HepG2 (cell line): ENCODE measurements at regions not wholly inside any gene's neighbourhood (a gene's known extent, or its start where the extent isn't known, plus 50 kb on each side); places are given as distances from the start of the nearest gene placed in this dataset.

Source experiments
- ATAC-seq: fragments of 200-7000 bp; cut with Tn5 transposase; 3 replicates; pipeline ENCODE4 v1.9.1; 2020; ENCODE audit warnings: mild to moderate bottlenecking, moderate library complexity
- BruUV-seq: library from RNA; stranded (reverse); fragments of 400-500 nt; replicated peaks from 2 replicates; lab custom pipeline; 2021; lab: Mats Ljungman, UMichigan
- CTCF ChIA-PET: fragments of 300-600 bp; formaldehyde crosslinking; extraction: SDS; loops from one replicate; lab custom pipeline; 2021; ENCODE audit warnings: low total read pairs, inconsistent platforms, low intra/inter-chr PET ratio; lab: Yijun Ruan, JAX
- POLR2A ChIA-PET: fragments of 350-600 bp; sonication (Branson Sonifier 250); formaldehyde crosslinking; loops from one replicate; lab custom pipeline; 2020; ENCODE audit warnings: antibody characterized with exemption, inconsistent platforms; lab: Yijun Ruan, JAX
- DNase-seq: peaks from one replicate; pipeline ENCODE4 v3.0.0-alpha.2; 2015; ENCODE audit warnings: low spot score
- FAIRE-seq: peaks from 3 replicates; lab custom pipeline; 2011; peaks lifted over from hg19 to GRCh38; lab: Jason Lieb, UNC
- H2AFZ ChIP-seq: one replicate; pipeline ENCODE4 v1.6.1; 2011; ENCODE audit warnings: low read length, inconsistent platforms
- H3K27ac ChIP-seq: fragments of 300-600 bp; 3 replicates; pipeline ENCODE4 v1.8.0; 2011; ENCODE audit warnings: mixed run types, mild to moderate bottlenecking, mixed read lengths, low read length, inconsistent platforms; ENCODE audit not compliant: insufficient read depth; ENCODE audit errors: extremely low read length
- H3K27me3 ChIP-seq, 2 experiments: fragments of 200-600 bp in 1 of 2; 2 replicates in 1 of 2; 3 replicates in 1 of 2; pipeline versions ENCODE4 v1.6.0 to v1.8.0; 2011; ENCODE audit warnings: low read length in 2 of 2, mild to moderate bottlenecking in 2 of 2, moderate library complexity in 2 of 2, inconsistent platforms in 1 of 2; ENCODE audit not compliant: insufficient read depth in 2 of 2, control insufficient read depth in 1 of 2
- H3K36me3 ChIP-seq, 2 experiments: fragments of 200-600 bp in 1 of 2; replicated peaks in 1 of 2; 2 replicates in 1 of 2; 3 replicates in 1 of 2; pipeline versions ENCODE4 v1.5.1 to v1.8.0; 2011; ENCODE audit warnings: low read length in 2 of 2, inconsistent platforms in 1 of 2; ENCODE audit not compliant: insufficient read depth in 2 of 2, control insufficient read depth in 1 of 2
- H3K4me1 ChIP-seq: 2 replicates; pipeline ENCODE4 v1.5.1; 2012; ENCODE audit warnings: low read length, inconsistent platforms; ENCODE audit not compliant: insufficient read depth
- H3K4me2 ChIP-seq: 2 replicates; pipeline ENCODE4 v1.6.0; 2011; ENCODE audit warnings: low read depth, low read length, inconsistent platforms
- H3K4me3 ChIP-seq, 3 experiments: fragments of 200-600 bp in 1 of 3; sonication (generic), shearing (Covaris generic) in 1 of 3; replicated peaks in 1 of 3; 2 replicates each; pipeline ENCODE4 v1.5.1; 2011 to 2016; ENCODE audit warnings: low read length in 3 of 3, inconsistent platforms in 2 of 3, low read depth in 2 of 3, mild to moderate bottlenecking in 2 of 3, control low read depth in 1 of 3, mixed read lengths in 1 of 3; ENCODE audit not compliant: insufficient read depth in 1 of 3
- H3K79me2 ChIP-seq: one replicate; pipeline ENCODE4 v1.6.1; 2011; ENCODE audit warnings: low read length, inconsistent platforms; ENCODE audit not compliant: insufficient read depth
- H3K9ac ChIP-seq: 2 replicates; pipeline ENCODE4 v1.6.0; 2011; ENCODE audit warnings: mild to moderate bottlenecking, low read depth, low read length, inconsistent platforms; ENCODE audit not compliant: insufficient read depth
- H3K9me3 ChIP-seq: 2 replicates; pipeline ENCODE4 v1.5.1; 2012; ENCODE audit warnings: mild to moderate bottlenecking, low read length
- H4K20me1 ChIP-seq: 2 replicates; pipeline ENCODE4 v1.6.0; 2011; ENCODE audit warnings: inconsistent platforms, mild to moderate bottlenecking, low read length, moderate library complexity; ENCODE audit not compliant: insufficient read depth
- CBX5 ChIP-seq: sonication (generic); formaldehyde crosslinking; IDR thresholded peaks from 2 replicates; pipeline ENCODE4 v1.4.0; 2020; ENCODE audit warnings: missing genetic modification reagents, borderline replicate concordance
- KLF16 ChIP-seq, 2 experiments: sonication (generic) in 1 of 2; formaldehyde crosslinking in 1 of 2; IDR thresholded peaks; 2 replicates each; pipeline versions ENCODE4 v1.6.1 to v1.8.0; 2016 to 2023; ENCODE audit warnings: missing genetic modification reagents in 2 of 2, missing compliant biosample characterization in 1 of 2
- NCOA5 ChIP-seq: sonication (generic); formaldehyde crosslinking; IDR thresholded peaks from 2 replicates; pipeline ENCODE4 v1.4.0; 2020; ENCODE audit warnings: missing genetic modification reagents
- NFRKB ChIP-seq: fragments of 450-650 bp; IDR thresholded peaks from 2 replicates; pipeline ENCODE4 v1.6.1; 2017
- SAP130 ChIP-seq: IDR thresholded peaks from 2 replicates; pipeline ENCODE4 v1.6.1; 2016; ENCODE audit warnings: low read depth
- SMAD9 ChIP-seq: sonication (generic); formaldehyde crosslinking; IDR thresholded peaks from 2 replicates; pipeline ENCODE4 v1.5.1; 2020; ENCODE audit warnings: mild to moderate bottlenecking, missing genetic modification reagents
- TSC22D2 ChIP-seq: sonication (generic); formaldehyde crosslinking; IDR thresholded peaks from 2 replicates; pipeline ENCODE4 v1.5.1; 2020; ENCODE audit warnings: missing genetic modification reagents, mild to moderate bottlenecking, borderline replicate concordance
- ZNF280D ChIP-seq: sonication (generic); formaldehyde crosslinking; IDR thresholded peaks from 2 replicates; pipeline ENCODE4 v1.5.1; 2020; ENCODE audit warnings: mild to moderate bottlenecking, missing genetic modification reagents
- ZNF3 ChIP-seq: IDR thresholded peaks from 2 replicates; pipeline ENCODE4 v1.7.0; 2017; ENCODE audit warnings: inconsistent platforms
- ZNF567 ChIP-seq: sonication (generic); formaldehyde crosslinking; IDR thresholded peaks from 2 replicates; pipeline ENCODE4 v1.8.1; 2023; ENCODE audit warnings: mild to moderate bottlenecking, missing genetic modification reagents, borderline replicate concordance
- ZSCAN21 ChIP-seq: sonication (generic); formaldehyde crosslinking; IDR thresholded peaks from 2 replicates; pipeline ENCODE4 v1.8.0; 2022; ENCODE audit warnings: mild to moderate bottlenecking, missing genetic modification reagents, moderate library complexity, borderline replicate concordance
- WGBS: methylation state at CpG from one replicate; pipeline ENCODE4 v1.1.6; 2017; ENCODE audit warnings: low lambda C conversion rate; 5-methylcytosine and 5-hydroxymethylcytosine counted together
- in situ Hi-C: cut with HindIII; loops from 2 replicates; pipeline ENCODE4 v1.10.0; 2017; ENCODE audit warnings: low pct_unique_long_range_greater_than_20kb; ENCODE audit not compliant: extremely low pct_ligation_motif_present
- intact Hi-C: fragments of 100-400 bp; cut with micrococcal nuclease; formaldehyde crosslinking; loops from one replicate; pipeline ENCODE4 v1.10.0; 2022; ENCODE audit not compliant: unreplicated experiment
- TF ChIP-seq, protein P1 (sequence below): sonication (generic); formaldehyde crosslinking; IDR thresholded peaks from 2 replicates; pipeline ENCODE4 v1.9.0; 2022; ENCODE audit warnings: low read depth, missing genetic modification reagents
- TF ChIP-seq, protein P2 (sequence below): sonication (generic); formaldehyde crosslinking; IDR thresholded peaks from 2 replicates; pipeline ENCODE4 v1.8.1; 2022; ENCODE audit warnings: mild to moderate bottlenecking, missing genetic modification reagents
- TF ChIP-seq, protein P3 (sequence below): IDR thresholded peaks from 2 replicates; pipeline ENCODE4 v1.6.1; 2016; ENCODE audit warnings: low read depth, missing genetic modification reagents, missing compliant biosample characterization

- Histone ChIP-seq H3K79me2 (no peaks in the 10 kb centered on the region), H4K20me1 (no peaks in the 10 kb centered on the region), H3K4me2 (no peak overlapping the region), H3K9me3 (no peaks in the 10 kb centered on the region), H2AFZ (no peak overlapping the region), H3K4me1 (no peaks in the 10 kb centered on the region), H3K4me3 (no peak overlapping the region), H3K9ac (no peak overlapping the region), H3K27me3 (no peaks in the 10 kb centered on the region), H3K27ac (no peak overlapping the region), H3K36me3 (no peaks in the 10 kb centered on the region)
- intact Hi-C loops (no loop called here), in situ Hi-C loops (no loop called here)
- no TSS peak for BruUV-seq
- FAIRE-seq (no peak), DNase-seq (no peak), ATAC-seq (no peak)
- WGBS = 49% methylated on average over 3 of the region's 3 CpGs
- ChIA-PET POLR2A (no interaction called here), CTCF (no interaction called here)
- TF ChIP-seq, protein P1, sequence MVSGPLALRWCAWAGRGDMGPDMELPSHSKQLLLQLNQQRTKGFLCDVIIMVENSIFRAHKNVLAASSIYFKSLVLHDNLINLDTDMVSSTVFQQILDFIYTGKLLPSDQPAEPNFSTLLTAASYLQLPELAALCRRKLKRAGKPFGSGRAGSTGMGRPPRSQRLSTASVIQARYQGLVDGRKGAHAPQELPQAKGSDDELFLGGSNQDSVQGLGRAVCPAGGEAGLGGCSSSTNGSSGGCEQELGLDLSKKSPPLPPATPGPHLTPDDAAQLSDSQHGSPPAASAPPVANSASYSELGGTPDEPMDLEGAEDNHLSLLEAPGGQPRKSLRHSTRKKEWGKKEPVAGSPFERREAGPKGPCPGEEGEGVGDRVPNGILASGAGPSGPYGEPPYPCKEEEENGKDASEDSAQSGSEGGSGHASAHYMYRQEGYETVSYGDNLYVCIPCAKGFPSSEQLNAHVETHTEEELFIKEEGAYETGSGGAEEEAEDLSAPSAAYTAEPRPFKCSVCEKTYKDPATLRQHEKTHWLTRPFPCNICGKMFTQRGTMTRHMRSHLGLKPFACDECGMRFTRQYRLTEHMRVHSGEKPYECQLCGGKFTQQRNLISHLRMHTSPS (CRISPR knock-in tag) = no peak
- TF ChIP-seq ZNF280D (no peak), SMAD9 (CRISPR knock-in tag) (no peak), ZSCAN21 (CRISPR knock-in tag) (no peak), NFRKB (no peak), NCOA5 (no peak), KLF16 (CRISPR knock-in tag; IDR thresholded peaks at IDR 0.05) (no peak), ZNF567 (CRISPR knock-in tag) (no peak), TSC22D2 (no peak), CBX5 (no peak), SAP130 (CRISPR knock-in tag) (no peak), ZNF3 (CRISPR knock-in tag) (no peak)
- TF ChIP-seq, protein P2, sequence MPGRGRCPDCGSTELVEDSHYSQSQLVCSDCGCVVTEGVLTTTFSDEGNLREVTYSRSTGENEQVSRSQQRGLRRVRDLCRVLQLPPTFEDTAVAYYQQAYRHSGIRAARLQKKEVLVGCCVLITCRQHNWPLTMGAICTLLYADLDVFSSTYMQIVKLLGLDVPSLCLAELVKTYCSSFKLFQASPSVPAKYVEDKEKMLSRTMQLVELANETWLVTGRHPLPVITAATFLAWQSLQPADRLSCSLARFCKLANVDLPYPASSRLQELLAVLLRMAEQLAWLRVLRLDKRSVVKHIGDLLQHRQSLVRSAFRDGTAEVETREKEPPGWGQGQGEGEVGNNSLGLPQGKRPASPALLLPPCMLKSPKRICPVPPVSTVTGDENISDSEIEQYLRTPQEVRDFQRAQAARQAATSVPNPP = no peak
- TF ChIP-seq, protein P3, sequence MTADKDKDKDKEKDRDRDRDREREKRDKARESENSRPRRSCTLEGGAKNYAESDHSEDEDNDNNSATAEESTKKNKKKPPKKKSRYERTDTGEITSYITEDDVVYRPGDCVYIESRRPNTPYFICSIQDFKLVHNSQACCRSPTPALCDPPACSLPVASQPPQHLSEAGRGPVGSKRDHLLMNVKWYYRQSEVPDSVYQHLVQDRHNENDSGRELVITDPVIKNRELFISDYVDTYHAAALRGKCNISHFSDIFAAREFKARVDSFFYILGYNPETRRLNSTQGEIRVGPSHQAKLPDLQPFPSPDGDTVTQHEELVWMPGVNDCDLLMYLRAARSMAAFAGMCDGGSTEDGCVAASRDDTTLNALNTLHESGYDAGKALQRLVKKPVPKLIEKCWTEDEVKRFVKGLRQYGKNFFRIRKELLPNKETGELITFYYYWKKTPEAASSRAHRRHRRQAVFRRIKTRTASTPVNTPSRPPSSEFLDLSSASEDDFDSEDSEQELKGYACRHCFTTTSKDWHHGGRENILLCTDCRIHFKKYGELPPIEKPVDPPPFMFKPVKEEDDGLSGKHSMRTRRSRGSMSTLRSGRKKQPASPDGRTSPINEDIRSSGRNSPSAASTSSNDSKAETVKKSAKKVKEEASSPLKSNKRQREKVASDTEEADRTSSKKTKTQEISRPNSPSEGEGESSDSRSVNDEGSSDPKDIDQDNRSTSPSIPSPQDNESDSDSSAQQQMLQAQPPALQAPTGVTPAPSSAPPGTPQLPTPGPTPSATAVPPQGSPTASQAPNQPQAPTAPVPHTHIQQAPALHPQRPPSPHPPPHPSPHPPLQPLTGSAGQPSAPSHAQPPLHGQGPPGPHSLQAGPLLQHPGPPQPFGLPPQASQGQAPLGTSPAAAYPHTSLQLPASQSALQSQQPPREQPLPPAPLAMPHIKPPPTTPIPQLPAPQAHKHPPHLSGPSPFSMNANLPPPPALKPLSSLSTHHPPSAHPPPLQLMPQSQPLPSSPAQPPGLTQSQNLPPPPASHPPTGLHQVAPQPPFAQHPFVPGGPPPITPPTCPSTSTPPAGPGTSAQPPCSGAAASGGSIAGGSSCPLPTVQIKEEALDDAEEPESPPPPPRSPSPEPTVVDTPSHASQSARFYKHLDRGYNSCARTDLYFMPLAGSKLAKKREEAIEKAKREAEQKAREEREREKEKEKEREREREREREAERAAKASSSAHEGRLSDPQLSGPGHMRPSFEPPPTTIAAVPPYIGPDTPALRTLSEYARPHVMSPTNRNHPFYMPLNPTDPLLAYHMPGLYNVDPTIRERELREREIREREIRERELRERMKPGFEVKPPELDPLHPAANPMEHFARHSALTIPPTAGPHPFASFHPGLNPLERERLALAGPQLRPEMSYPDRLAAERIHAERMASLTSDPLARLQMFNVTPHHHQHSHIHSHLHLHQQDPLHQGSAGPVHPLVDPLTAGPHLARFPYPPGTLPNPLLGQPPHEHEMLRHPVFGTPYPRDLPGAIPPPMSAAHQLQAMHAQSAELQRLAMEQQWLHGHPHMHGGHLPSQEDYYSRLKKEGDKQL (CRISPR knock-in tag) = no peak
These were observed 55.0 kb downstream of the SOX4 start for GRCh38 chr6:21648475-21649050.
